ENCODE measurements at regions not wholly inside any gene's neighbourhood (a gene's known extent, or its start where the extent isn't known, plus 50 kb on each side); places are given as distances from the start of the nearest gene placed in this dataset.

DNA sequence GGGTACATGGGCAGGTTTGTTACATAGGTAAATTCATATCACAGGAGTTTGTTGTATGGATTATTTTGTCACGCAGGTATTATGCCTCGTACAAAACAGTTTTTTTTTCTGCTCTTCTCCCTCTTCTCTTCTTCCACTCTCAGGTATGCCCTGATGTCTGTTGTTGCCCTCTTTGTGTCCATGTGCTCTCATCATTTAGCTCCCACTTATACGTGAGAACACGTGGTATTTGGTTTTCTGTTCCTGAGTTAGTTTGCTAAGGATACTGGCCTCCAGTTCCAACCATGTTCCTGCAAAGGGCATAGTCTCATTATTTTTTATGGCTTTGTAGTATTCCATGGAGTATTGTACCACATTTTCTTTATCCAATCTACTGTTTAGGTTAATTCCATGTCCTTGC lies 65.7 kb downstream of the UNC5CL start:
- no peak for DNase-seq (ENCODE audit: extremely low read depth in 1 of 11, low read depth in 9 of 11, low spot score in 4 of 11)

DNA sequence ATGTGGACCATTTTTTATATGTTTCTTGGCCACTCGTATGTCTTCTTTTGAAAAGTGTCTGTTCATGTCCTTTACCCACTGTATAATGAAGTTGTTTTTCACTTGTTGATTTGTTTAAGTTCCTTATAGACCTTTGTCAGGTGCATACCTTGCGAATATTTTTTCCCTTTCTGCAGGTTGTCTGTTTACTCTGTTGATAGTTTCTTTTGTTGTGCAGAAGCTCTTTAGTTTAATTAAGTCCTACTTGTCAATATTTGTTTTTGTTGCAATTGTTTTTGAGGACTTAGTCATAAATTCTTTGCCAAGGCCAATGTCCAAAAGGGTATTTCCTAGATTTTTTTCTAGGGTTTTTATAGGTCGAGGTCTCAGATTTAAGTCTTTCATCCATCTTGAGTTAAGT lies 66.2 kb downstream of the UNC5CL start:
- DNase-seq (ENCODE audit: extremely low read depth in 1 of 11, low read depth in 9 of 11, low spot score in 4 of 11), result no peak

- DNase-seq (ENCODE audit: extremely low read depth in 1 of 11, low read depth in 9 of 11, low spot score in 4 of 11), result no peak
Measured at GRCh38 chr6:40972190-40972589, 66.8 kb downstream of the UNC5CL start.

GRCh38 chr6:40968620-40969164 lies 70.3 kb downstream of the UNC5CL start:
- no peak for DNase-seq (ENCODE audit: extremely low read depth in 1 of 11, low read depth in 9 of 11, low spot score in 4 of 11)

DNA sequence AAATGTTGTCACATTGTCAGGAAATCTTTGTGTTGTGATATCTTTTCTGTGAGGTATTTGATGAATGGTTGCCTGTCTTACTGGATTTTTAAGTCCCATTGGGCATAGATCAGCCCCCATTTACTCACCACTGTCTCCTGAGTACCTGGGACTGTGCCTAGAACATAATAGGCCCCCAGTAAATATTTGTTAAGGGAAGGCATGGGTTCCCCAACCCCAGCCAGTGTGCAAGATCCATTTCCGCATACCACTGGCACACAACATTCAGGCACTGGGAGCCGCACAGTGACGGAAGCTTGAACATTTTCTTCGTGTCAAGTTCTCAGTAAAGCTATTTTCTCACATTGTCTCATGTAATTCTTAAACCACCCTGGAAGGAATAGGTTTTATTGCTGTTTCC lies 72.2 kb downstream of the UNC5CL start:
- DNase-seq (ENCODE audit: extremely low read depth in 1 of 11, low read depth in 9 of 11, low spot score in 4 of 11), result no peak

GRCh38 chr6:40965046-40965445 lies 74.0 kb downstream of the UNC5CL start:
- no peak for DNase-seq (ENCODE audit: extremely low read depth in 1 of 11, low read depth in 9 of 11, low spot score in 4 of 11)

- no peak for DNase-seq (ENCODE audit: extremely low read depth in 1 of 11, low read depth in 9 of 11, low spot score in 4 of 11)
Measured at GRCh38 chr6:40963019-40963418, 76.0 kb downstream of the UNC5CL start.

DNA sequence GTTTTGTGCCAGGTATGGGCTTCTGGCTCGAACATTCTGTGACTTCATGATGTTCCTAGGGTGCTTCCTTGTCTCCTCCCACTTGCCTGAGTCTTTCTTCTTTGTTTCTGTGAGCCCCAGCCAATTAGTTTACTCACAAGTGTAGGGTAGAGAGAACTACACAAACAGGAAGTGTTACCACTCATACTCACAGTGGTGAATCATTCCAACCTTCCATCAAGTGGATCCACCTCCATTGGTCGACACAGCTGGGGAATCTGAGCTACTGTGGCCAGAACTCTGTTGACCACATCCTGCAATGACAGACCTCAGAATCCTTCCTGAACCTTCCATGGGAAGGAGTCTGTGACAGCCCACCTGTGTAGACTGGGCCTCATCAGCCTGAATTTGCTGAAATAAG lies 76.8 kb downstream of the UNC5CL start:
- no peak for DNase-seq (ENCODE audit: extremely low read depth in 1 of 11, low read depth in 9 of 11, low spot score in 4 of 11)

GRCh38 chr6:40961831-40962230 lies 77.2 kb downstream of the UNC5CL start:
- DNase-seq (ENCODE audit: extremely low read depth in 1 of 11, low read depth in 9 of 11, low spot score in 4 of 11), result no peak

GRCh38 chr6:40960742-40961430 lies 78.1 kb downstream of the UNC5CL start:
- no peak for DNase-seq (ENCODE audit: extremely low read depth in 1 of 11, low read depth in 9 of 11, low spot score in 4 of 11)

DNA sequence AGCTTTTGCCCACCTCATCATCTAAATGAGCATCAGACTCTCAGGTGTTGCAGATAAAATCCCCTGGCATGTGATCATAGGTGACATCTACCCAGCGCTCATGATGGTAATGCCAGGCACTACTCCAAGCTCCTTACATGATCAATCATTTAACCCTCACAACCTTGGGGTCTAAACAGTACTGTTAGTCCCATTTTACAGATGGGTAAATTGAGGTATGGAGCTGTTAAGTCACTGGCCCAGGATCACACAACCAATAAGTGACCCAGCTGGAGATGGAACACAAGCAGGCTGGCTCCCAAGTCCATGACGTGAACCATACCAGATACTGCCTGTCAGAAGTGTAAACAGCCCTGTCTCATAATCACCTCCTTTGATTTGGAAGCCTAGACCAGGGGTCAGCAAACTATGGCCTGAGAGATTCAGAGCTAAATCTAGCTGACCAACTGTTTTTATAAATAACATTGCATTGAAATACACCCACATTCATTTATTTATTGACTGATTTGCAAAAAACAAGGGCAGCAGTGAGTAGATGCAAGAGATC lies 79.2 kb downstream of the UNC5CL start:
- no peak for DNase-seq (ENCODE audit: extremely low read depth in 1 of 11, low read depth in 9 of 11, low spot score in 4 of 11)

DNA sequence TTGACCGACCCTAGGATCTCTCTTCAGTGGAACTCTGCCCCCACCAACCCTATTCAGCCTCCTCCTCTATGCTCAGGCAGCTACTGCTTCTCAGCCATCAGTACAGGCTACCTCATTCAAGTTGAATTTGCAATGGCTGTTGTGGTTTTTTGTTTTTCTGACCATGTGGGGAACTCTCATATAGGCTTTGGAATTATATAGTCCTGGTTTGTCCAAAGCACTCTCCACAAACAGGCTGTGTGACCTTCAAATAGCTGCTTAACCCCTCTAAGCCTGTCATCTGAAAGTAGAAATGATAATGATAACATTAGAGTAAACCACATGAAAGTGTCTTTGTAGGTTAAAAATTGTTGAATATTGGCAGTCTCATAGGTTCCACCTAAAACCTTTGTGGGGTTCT lies 80.3 kb downstream of the UNC5CL start:
- DNase-seq (ENCODE audit: extremely low read depth in 1 of 11, low read depth in 9 of 11, low spot score in 4 of 11), result no peak

DNA sequence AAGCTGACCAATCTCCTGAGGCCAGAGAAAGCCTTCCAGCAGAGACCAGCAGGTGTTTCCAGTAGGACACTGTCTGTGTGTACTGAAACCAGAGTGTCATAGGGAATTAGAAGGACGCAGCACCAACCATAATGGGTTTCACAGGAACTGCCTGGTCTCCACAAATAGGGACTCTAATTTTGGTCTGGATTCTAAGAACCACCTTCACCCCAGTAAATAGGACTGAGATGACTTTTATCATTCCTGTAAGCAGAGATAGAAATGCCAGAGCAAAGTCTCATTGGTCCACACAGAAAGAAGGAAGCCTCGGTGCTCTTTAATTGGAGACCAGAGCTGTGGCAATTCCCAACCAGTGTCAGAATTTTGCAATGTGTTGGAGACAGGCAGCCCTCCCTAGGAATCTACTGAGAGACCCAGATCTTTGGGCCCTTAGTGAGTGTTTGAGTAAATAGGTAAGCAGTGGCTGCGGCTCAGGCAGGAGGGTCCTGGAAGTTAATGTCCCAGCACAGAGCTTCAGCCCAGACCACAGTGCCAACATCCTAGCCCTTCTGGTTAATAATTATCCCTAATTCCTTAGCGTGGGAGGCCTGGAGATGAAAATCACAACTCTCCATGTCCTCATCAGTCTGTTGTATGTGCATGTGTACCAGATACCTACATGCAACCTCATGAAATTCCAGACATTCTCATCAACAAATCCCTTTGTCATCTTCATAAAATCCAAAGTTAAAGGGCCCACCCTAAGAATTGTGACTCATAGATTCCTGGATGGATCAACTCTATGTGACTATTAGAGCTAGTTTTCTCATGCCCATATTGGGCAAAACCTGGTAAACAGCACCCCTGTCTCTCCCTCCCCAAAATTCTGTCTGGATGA lies 81.2 kb downstream of the UNC5CL start:
- DNase-seq (ENCODE audit: extremely low read depth in 1 of 11, low read depth in 9 of 11, low spot score in 4 of 11), result peak in 6 of 11 donors; percentile 13 to 35 (median 24)

- no peak for DNase-seq (ENCODE audit: extremely low read depth in 1 of 11, low read depth in 9 of 11, low spot score in 4 of 11)
Measured at GRCh38 chr6:40956936-40957335, 82.1 kb downstream of the UNC5CL start.

DNA sequence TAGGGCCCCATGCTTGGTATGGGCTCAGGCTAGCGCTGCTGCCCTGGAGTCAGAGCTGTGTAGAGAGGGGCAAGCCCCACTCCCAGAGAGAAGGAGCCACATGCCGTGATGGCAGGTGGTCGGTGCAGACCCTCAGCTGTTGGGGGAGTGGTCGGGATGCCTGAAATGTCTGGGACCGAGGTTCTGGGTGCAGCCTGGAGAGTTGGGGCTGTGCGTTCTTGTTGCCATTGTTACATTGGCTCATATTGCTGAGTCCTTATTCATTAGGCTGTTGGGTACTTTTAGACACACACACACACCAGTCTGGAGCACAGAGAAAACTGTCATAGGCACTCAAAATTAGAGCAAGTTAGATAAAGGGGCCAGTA lies 83.9 kb downstream of the UNC5CL start:
- no peak for DNase-seq (ENCODE audit: extremely low read depth in 1 of 11, low read depth in 9 of 11, low spot score in 4 of 11)

DNA sequence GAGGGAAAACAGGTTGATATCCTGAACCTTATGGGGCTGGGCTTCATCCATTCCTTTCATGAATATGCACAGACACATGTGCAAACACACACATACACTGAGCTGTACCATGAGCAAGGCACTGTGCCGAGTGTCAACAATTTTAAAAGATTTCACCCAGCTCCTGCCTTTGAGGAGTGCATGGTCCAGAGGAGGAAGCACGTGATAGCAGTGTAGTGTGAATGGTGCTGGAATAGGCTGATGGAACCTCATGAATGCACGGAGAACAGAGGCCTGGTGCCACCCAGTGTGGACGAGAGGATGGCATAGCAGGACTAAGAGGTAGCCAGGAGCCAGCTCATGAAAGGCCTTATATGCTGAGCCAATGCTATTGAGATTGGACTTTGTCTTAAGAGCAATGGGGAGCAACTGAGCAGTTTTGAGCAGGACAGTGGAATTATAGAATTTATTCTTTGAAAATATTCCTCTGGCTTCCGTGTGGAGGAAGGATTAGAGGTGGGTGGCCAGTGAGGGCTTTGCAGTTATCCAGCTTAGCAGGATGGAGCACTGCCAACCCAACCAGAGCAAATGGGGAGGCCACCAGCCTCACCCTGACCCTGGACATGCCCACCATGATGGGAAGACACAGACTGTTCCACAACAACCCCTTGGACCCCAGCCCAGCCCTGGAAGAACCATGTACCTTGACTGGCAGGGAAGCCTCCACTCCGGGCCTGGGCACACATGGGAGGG lies 84.4 kb downstream of the UNC5CL start:
- DNase-seq (ENCODE audit: extremely low read depth in 1 of 11, low read depth in 9 of 11, low spot score in 4 of 11), result no peak

GRCh38 chr6:40953486-40953885 lies 85.5 kb downstream of the UNC5CL start:
- DNase-seq (ENCODE audit: extremely low read depth in 1 of 11, low read depth in 9 of 11, low spot score in 4 of 11), result no peak

GRCh38 chr6:40950986-40951698 lies 87.9 kb downstream of the UNC5CL start:
- no peak for DNase-seq (ENCODE audit: extremely low read depth in 1 of 11, low read depth in 9 of 11, low spot score in 4 of 11)

- no peak for DNase-seq (ENCODE audit: extremely low read depth in 1 of 11, low read depth in 9 of 11, low spot score in 4 of 11)
Measured at GRCh38 chr6:40948570-40948969, 90.5 kb downstream of the UNC5CL start.
